Activated CD8-positive, alpha-beta memory T cell treated with anti-CD3 and anti-CD28 coated beads for 4 hours (primary cell): ENCODE measurements at regions not wholly inside any gene's neighbourhood (a gene's known extent, or its start where the extent isn't known, plus 50 kb on each side); places are given as distances from the start of the nearest gene placed in this dataset.
"Not testable (repeated sequence)": the region's sequence is repeated elsewhere in the genome, so short reads cannot be mapped to it uniquely, and the experiment has no call there.

Experiments
- DNase-seq, 2 donors: peaks; one replicate each; pipeline ENCODE4 v3.0.0-alpha.2; 2020; ENCODE audit warnings: low read depth in 2 of 2

DNA sequence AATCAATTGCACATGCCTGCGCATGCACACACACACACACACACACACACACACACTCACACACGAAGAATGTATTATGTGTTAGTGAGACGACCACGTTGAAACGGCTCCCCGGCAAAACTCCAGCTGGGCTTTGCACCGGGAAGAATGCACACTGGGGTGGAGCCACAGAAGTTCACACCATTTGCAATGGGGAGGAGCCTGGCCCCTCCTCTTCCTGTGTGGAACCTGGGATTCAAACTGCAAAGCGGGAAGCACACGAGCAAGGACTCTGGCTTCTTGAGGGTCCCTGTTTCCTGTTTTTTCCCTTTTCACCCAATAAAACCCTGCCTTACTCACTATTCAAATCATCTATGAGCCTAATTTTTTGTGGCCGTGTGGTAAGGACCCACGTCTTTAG is 304.0 kb upstream of the TMEFF2 start:
- DNase-seq = no peak

DNA sequence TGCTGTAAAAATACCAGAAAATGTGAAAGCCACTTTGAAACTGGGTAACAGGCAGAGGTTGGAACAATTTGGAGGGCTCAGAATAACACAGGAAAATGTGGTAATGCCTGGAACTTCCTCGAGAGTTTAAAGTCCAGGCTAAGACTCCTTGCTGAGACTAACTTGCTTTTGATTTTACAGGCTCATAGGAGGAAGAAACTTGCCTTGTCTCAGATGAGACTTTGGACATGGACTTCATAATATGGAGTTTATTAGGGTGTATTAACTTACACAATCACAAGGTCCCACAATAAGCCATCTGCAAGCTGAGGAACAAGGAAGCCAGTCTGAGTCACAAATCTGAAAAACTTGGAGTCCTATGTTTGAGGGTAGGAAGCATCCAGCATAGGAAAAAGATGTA is 293.4 kb upstream of the TMEFF2 start:
- not testable (repeated sequence) for DNase-seq

DNA sequence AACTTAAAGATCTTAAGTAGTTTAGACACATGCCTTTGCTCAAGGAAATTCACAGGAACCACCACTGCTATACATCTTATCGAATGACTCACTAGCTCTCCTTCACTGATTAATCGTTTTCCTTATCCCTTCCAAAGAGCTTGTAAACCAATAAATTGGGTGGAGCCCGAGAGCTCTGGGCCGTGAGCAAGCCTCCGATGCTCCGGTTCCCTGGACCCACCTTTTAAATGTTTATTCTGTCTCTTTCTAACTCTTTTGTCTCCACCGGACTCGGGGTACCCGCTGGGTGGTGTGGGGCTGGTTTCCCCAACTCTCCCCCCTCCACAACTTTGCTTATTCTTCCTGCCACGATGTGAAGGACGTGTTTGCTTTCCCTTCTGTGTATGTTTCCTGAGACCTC is 292.9 kb upstream of the TMEFF2 start:
- no peak for DNase-seq

DNA sequence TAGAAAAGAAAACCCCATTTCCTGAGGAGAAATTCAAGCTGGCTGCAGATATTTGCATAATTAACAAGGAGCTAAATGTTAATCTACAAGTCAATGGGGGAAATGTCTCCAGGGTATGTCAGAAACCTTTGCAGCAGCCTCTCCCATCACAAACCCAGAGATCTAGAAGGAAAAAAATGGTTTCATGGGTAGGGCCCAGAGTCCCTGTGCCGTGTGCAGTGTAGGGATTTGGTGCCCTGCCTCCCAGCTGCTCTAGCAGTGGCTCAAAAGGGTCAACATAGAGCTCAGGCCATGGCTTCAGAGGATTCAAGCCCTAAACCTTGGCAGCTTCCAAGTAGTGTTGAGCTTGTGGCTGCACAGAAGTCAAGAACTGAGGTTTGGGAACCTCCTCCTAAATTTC is 290.2 kb upstream of the TMEFF2 start:
- no peak for DNase-seq

DNA sequence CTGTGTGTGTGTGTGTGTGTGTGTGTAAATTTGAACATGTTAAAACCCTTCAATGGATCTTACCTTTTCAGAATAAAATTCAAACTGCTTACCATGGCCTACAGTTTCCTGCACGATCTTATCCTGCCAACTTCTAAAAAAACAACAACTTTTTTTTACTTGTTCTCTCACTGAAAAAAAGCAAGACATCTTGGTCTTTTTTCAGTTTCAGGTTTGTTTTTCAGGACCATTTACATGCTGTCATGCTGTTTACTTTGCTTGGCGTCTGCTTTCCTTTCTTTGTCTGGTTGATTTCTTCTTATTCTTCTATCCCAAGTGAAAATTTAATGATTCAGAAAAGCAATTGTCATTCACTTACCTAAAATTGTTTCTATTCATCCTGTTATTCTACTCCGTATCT is 286.3 kb upstream of the TMEFF2 start:
- no peak for DNase-seq

DNA sequence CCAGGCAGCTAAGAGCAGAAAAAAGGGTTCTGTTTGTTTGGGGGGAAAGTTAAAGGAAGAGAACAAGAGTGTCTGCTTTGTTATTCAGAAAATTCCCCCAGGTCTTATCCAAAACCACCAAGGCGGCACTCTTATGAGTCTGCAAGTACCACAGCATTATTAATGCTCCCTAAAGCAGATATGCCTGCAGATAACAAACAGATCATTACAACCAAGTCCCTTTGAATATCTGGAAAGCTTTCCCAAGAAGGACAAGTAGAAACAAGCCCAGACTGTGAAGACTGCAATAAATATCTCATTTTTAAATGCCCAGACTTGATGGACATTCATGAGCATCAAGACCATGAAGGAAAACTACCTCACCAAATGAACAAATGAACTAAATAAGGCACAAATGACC is 278.6 kb upstream of the TMEFF2 start:
- no peak for DNase-seq

DNA sequence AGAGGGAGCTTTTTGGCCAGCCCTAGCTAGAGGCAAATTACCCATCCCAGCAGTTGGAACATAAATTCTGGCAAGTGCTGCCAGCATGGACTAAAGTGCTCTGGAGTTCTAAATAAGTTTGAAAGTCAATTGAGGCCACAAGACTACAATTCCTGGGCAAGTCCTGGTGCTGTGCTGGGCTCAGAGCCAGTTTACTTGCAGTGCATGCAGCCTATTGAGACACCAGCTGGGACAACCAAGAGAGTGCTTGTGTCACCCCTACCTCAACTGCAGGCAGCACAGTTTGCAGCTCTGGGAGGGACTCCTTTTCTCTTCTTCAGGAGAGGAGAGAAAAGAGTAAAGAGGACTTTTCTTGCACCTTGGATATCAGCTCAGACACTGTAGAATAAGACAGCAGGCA is 277.2 kb upstream of the TMEFF2 start:
- DNase-seq = no peak

DNA sequence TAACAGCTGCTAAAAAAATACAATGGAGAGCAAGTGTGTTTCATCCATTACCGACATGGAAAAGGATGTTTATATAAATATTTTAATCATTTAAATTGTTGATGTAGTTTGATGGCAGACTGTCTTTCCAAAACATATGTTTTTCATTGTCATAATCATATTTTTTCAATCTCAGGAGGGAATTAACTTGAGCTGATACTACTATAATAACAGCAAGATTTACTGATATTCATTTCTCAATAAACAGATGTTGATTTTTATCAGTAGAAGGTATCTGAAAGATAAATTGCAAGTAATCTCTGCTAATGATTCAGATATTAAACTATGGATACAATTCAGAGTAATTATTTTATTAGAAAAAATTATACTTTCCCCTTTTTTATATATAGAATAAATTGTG is 274.9 kb upstream of the TMEFF2 start:
- DNase-seq = no peak

DNA sequence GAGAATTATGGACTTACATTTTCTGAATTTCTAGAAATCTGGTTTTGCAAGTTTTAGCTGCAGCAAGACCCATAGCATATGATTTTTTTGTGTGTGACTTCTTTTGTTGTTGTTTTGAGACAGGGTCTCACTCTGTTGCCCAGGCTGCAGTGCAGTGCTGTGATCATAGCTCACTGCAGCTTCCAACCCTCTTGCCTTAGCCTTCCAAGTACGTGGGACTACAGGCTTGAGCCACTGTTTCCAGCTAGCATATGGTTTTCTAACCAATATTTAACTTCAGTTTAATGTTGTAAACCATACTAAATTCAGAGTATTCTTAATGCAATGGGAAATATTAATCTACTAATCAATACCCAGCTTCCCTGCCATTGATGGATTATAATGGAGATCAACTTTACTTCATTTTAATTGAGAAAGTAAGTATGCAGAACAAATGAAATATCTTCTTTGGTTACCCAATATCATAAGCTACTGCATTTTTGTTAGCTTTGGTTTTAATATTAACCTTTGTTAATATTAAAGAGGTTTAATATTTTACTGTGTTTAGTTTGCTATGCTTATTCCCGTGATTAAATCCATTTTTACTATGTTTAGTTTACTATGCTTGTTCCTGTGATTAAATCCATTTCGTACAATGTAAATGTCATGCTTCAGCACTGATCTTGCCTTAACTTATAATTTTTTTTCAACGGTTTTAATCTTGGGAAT is 273.4 kb upstream of the TMEFF2 start:
- DNase-seq = no peak

DNA sequence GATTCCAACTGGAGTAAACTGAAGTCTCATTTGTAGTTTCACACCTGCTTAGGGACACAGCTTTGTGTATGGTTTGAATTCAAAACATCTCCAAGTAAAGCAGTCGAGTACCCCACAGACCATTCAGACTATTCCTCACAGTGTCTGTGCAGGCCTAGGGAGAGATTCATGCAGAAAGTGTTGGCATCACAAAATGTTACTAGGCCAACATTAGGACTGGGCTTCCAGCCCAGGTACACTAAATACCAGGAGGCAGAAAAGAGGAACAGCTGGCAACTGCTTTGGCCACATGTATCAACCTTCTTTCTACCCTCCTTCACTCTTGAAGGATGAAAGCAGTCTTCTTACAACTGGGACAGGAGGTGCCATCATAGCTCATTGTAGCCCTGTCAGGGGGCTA is 270.4 kb upstream of the TMEFF2 start:
- DNase-seq = no peak

DNA sequence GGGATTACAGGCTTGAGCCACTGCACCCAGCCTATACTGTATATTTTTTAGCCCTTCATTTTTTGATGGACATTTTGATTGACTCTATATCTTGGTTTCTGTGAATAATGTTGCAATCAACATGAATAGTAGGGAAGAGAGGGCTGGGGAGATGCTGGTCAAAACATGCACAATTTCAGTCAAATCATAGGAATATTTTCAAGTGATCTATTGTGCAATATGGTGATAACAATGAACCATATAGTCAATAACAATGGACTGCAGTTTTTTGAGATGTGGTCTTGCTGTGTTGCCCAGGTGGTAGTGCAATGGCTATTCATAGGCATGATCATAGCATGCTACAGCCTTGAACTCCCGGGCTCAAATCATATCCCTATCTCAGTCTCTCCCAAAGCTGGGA is 264.7 kb upstream of the TMEFF2 start:
- no peak for DNase-seq

DNA sequence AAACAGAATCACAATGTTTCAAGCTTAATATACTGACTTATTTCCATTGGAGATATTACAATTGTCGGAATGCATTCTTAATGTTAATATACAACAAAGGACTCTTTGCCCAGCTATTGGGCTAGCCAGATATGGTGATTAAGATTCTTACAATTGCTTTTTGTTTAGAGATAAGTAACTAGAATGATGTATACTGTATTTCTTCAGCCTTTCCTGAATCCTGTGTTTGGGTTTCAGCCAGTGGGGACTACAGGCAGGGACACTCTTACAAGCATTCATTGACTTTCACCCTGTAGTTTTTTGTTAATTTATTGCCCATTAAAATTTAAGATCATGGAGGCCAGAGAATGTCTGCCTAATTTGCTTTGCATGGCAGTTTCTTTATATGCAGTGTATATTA is 254.1 kb upstream of the TMEFF2 start:
- DNase-seq = no peak

DNA sequence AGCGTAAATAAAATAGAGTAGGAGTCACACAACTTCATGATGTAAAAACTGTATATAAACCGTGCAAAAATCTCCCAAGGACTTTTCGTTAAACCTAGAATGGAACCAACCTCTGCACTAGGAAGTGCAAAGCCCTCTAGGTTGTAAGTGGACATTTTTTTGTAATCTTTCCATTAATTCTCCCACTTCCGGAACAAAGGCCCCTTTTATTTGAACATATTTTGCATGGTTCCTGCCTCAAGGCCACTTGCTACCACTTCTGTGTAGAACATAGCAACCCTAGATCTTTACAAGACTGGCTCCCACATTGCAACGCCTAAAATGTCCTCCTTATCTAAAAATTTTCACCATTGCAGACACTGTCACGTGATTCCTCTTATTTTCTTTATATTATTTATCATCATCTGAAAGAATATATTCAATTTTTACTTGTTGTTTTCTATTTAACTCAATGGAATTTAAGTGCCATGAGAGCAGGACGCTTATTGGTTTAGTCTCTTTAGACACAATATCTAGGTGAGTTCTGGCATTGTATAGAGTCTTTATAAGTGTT is 249.6 kb upstream of the TMEFF2 start:
- DNase-seq = no peak

DNA sequence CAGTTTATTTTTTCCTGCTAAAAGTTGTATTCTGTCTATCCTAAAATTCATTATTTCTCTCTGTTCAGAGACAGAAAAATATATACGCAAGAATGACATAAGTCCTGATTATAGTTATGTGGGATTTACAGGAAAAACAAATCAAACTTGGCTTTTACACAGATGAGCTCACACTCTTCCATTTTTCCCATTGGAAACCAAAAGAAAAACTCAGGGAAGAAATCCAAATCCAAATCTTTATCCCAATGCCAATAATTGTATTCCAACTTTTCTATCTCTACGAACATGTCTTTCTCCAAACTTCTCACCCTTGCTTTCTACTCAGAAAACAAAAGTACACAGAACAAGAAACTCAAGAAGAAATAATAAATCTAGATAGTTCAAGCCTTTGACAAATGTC is 249.1 kb upstream of the TMEFF2 start:
- no peak for DNase-seq

DNA sequence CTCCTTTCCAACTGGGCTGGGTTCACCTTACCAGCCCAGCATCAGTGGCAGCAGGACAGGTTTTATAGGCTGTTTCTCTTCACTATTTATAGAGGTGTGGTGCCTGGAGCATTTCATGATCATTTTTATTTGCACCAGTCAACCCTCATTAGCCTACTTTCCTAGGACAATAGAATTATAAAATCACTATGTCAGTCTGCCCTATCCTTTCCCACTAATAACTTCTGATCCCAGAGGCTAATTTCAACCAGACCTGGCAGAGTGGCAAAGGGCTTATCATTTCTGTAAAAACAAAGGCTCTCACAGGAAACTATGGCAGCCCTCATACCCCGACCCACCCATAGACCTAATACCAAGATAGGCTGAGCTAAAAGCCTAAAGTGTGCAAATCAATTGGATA is 243.5 kb upstream of the TMEFF2 start:
- no peak for DNase-seq

DNA sequence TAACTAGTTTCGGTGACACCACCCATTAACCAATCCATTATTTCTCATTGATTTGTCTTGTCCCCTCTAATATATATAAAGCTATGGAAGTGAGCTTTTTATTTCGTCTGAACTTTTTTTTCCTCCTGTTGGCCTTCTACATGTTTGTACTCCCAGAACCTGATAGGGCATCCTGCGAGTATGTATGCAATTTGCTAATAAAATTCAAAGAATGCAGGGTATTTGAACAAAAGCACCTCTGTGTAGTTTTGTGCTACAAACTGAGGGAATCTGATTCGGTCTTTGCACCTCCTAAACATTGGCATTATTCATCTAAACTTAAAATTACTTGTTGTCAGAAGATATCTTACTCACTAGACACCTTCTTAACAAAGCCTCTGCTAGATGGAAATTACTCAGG is 242.9 kb upstream of the TMEFF2 start:
- DNase-seq = no peak

DNA sequence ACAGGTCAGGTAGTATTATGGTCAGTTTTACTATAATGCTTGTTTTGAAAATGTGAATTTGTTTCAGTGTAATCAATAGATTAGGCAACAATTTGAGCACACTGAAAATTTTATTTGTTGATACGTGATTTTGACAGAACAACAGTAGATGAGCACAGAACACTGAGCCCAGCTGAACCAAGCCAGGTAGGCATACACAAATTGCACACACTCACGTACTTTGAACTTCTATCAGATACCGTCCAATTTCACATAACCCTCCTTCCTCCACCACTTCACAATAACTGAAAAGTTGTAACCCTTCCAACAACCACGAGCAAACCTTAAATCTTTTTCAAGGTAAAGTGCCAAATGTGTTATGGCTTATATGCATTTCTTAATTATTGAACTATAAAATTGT is 229.5 kb upstream of the TMEFF2 start:
- no peak for DNase-seq

DNA sequence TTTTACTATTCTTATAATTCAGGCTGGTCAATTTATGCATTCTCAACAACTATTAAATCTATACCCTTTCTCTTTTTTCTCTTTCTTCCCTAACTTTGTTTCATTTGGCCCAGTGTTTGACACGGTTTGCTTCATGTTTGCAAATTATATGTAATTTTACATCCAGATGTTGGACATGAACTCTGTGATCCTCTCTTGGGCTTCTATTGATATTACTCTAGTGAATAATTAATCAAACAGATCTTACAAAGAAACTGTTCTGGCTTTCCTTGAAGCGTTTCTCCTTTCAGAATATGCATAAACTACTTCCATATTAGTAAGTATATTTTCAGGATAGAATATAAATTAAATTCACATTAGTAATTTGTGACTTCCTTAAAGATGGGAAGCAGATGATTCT is 225.1 kb upstream of the TMEFF2 start:
- DNase-seq = no peak

DNA sequence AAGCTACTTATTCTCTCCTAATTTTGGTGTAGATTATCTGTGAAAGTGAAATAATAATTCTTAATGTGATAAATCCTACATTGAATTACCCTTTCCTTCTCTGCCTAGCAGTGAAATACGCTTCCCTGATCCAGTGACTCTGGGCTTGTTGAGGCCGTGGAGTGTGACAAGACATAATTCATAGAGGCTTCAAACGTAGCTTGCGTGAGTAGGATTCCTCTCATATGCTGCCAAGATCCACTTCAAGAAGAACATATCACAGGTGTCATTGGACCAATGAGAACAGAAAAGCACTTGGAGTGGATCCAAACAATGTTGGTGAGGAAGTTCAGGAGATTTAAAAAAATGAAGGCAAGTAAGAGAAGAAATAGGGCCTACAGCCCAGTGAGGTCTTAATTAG is 221.3 kb upstream of the TMEFF2 start:
- no peak for DNase-seq

DNA sequence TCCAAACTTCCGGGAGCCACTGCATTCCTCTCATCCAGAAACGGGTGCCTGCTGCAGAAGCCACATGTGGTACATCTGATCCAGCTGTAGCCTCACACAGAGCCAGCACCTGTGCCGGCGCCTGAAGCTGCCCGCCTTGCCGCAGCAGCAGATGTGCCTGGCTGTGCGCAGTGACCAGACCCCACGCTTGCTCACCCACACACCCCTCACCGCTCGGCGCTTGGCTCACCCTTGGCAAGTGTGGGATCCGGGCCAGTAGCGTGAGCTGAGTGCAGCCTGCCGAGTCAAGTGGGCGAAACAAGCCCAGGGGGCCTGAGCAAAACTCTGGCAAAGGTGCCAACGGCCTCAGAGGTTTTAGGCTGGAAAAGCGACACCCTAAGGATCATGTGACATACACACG is 220.1 kb upstream of the TMEFF2 start:
- DNase-seq = no peak

DNA sequence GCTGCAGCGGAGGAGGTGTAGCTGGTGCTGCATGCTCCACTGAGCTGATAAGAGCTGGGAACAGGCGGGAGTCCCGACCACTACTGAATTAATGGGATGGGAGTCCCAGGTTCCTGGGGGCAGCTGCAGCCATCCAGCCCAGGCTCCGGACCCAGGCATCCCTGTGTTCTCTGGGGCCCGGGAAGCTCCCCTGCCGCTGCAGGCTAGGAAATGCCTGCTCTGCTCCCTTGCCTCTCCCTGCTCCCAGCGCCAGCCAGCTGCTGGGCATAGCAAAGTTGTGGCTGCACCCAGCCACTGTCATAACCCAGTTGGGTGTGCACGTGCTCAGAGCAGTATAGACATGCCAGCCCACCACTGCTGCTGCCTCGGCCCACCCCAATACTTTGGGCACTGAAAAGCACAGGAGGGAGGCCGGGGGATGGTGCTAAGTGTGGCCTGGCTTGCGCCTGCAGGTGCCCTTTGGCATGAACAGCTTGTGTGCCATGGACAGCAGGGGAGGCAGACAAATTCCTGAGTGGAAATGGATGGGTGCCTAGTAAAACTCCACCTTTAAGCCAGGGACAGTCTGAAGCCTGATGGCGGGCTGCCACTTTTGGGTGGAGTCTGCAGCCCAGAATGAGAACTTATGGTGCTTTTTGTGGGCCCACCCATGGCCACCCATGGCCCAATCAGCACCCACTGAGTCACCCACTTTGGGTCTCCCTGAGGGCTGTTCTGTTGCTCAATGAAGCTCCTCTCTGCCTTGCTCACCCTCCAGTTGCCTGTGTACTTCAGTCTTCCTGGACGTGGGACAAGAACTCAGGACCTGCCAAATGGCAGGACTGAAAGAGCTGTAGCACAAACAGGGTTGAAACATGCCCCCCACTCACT is 219.3 kb upstream of the TMEFF2 start:
- DNase-seq = no peak

DNA sequence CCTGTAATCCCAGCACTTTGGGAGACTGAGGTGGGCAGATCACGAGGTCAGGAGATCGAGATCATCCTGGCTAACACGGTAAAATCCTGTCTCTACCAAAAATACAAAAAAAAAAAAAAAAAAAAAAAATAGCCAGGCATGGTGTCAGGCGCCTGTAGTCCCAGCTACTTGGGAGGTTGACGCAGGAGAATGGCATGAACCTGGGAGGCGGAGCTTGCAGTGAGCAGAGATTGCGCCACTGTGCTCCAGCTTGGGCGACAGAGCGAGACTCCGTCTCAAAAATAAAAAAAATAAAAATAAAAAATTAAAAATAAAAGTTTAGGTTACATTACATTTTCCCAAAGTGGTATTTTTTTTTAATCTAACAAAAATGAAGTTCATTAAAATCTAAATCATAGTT is 218.1 kb upstream of the TMEFF2 start:
- not testable (repeated sequence) for DNase-seq

DNA sequence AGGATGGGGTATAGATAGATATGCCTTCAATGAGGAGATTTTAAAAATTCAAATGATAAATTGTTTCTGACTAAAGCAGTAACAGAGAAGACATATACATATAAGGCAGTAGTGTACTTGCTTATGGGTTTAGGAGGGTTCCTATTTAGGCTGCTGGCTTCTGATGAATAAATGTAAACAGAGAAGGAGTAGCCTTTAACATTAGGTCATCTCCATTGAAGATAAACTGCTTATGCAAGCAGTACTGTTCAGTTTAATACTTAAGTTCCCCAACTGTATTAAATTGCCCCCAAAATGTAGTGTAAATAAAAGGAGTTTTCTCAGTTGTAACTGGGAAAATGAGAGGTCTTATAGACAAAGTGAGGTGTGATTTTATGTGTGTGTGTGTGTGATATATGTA is 217.7 kb upstream of the TMEFF2 start:
- DNase-seq = no peak
